IMR-90 (cell line): ENCODE measurements at regions not wholly inside any gene's neighbourhood (a gene's known extent, or its start where the extent isn't known, plus 50 kb on each side); places are given as distances from the start of the nearest gene placed in this dataset.

Experiments
- ATAC-seq: fragments of 200-7000 bp; cut with Tn5 transposase; 2 replicates; pipeline ENCODE4 v1.9.1; 2020; ENCODE audit warnings: low read depth, mild to moderate bottlenecking, moderate library complexity
- BruUV-seq: library from RNA; stranded (reverse); fragments of 400-500 nt; replicated peaks from 2 replicates; lab custom pipeline; 2021; lab: Mats Ljungman, UMichigan
- CTCF ChIA-PET: fragments of 300-600 bp; formaldehyde crosslinking; extraction: SDS; loops from one replicate; lab custom pipeline; 2021; ENCODE audit warnings: antibody characterized with exemption; lab: Yijun Ruan, JAX
- POLR2A ChIA-PET: fragments of 300-600 bp; sonication (Branson Sonifier 250); formaldehyde crosslinking; loops from one replicate; lab custom pipeline; 2022; ENCODE audit warnings: antibody characterized with exemption; ENCODE audit not compliant: unreplicated experiment; lab: Charles Lee
- DNase-seq: peaks from one replicate; pipeline ENCODE4 v3.0.0; 2013
- H2AFZ ChIP-seq: replicated peaks from 2 replicates; pipeline ENCODE3; 2013; ENCODE audit warnings: low read length, mild to moderate bottlenecking; ENCODE audit not compliant: poor library complexity
- H2AK5ac ChIP-seq: 2 replicates; pipeline ENCODE4 v1.6.1; 2013; ENCODE audit warnings: low read depth, low read length, inconsistent platforms
- H2AK9ac ChIP-seq: replicated peaks from 2 replicates; pipeline ENCODE3; 2013; ENCODE audit warnings: mild to moderate bottlenecking, low read depth, low read length, moderate library complexity; ENCODE audit not compliant: poor library complexity
- H2BK120ac ChIP-seq: 2 replicates; pipeline ENCODE4 v1.6.1; 2013; ENCODE audit warnings: low read depth, low read length, inconsistent platforms
- H2BK15ac ChIP-seq: 3 replicates; pipeline ENCODE4 v1.6.1; 2013; ENCODE audit warnings: low read depth, low read length, inconsistent platforms
- H2BK20ac ChIP-seq: 2 replicates; pipeline ENCODE4 v1.6.1; 2013; ENCODE audit warnings: low read depth, mild to moderate bottlenecking, inconsistent platforms, low read length, moderate library complexity
- H2BK5ac ChIP-seq: 2 replicates; pipeline ENCODE4 v1.6.1; 2013; ENCODE audit warnings: mild to moderate bottlenecking, low read depth, low read length, inconsistent platforms; ENCODE audit not compliant: poor library complexity, severe bottlenecking
- H3K14ac ChIP-seq: replicated peaks from 2 replicates; pipeline ENCODE4 v1.6.1; 2013; ENCODE audit warnings: low read depth, low read length, inconsistent platforms
- H3K18ac ChIP-seq: 2 replicates; pipeline ENCODE4 v1.6.1; 2013; ENCODE audit warnings: low read depth, low read length, control low read depth
- H3K23ac ChIP-seq: 2 replicates; pipeline ENCODE4 v1.6.1; 2013; ENCODE audit warnings: low read depth, low read length, inconsistent platforms
- H3K27ac ChIP-seq: 2 replicates; pipeline ENCODE4 v1.5.1; 2013; ENCODE audit warnings: mild to moderate bottlenecking, control low read depth, low read length; ENCODE audit not compliant: insufficient read depth
- H3K27me3 ChIP-seq: 2 replicates; pipeline ENCODE4 v1.6.1; 2013; ENCODE audit warnings: low read length; ENCODE audit not compliant: control insufficient read depth, insufficient read depth
- H3K36me3 ChIP-seq: 2 replicates; pipeline ENCODE4 v1.6.1; 2013; ENCODE audit warnings: low read length, mixed read lengths; ENCODE audit not compliant: control insufficient read depth, insufficient read depth
- H3K4ac ChIP-seq: 2 replicates; pipeline ENCODE4 v1.6.1; 2013; ENCODE audit warnings: low read depth, low read length, inconsistent platforms
- H3K4me1 ChIP-seq: 2 replicates; pipeline ENCODE4 v1.6.1; 2013; ENCODE audit warnings: low read length, mixed read lengths; ENCODE audit not compliant: control insufficient read depth, insufficient read depth
- H3K4me2 ChIP-seq: 2 replicates; pipeline ENCODE4 v1.6.1; 2013; ENCODE audit warnings: low read depth, mild to moderate bottlenecking, control low read depth, low read length, moderate library complexity
- H3K4me3 ChIP-seq: 2 replicates; pipeline ENCODE4 v1.5.1; 2013; ENCODE audit warnings: low read depth, mild to moderate bottlenecking, control low read depth, low read length, moderate library complexity; ENCODE audit not compliant: insufficient read depth
- H3K56ac ChIP-seq: 2 replicates; pipeline ENCODE4 v1.6.1; 2013; ENCODE audit warnings: low read length, inconsistent platforms; ENCODE audit not compliant: insufficient read depth; ENCODE audit errors: extremely low read depth
- H3K79me1 ChIP-seq, 2 experiments: 2 replicates each; pipeline ENCODE4 v1.6.1; 2013; ENCODE audit warnings: low read length in 2 of 2, inconsistent platforms in 1 of 2, low read depth in 1 of 2
- H3K9ac ChIP-seq: 2 replicates; pipeline ENCODE4 v1.6.1; 2013; ENCODE audit warnings: low read depth, low read length, control low read depth
- H3K9me1 ChIP-seq: 2 replicates; pipeline ENCODE4 v1.6.1; 2013; ENCODE audit warnings: low read length, inconsistent platforms; ENCODE audit not compliant: insufficient read depth
- H3K9me3 ChIP-seq: 2 replicates; pipeline ENCODE4 v1.6.1; 2013; ENCODE audit warnings: low read length; ENCODE audit not compliant: control insufficient read depth, insufficient read depth
- H4K20me1 ChIP-seq: 2 replicates; pipeline ENCODE4 v1.6.1; 2013; ENCODE audit warnings: low read length, inconsistent platforms; ENCODE audit not compliant: insufficient read depth
- H4K5ac ChIP-seq: 2 replicates; pipeline ENCODE4 v1.6.1; 2013; ENCODE audit warnings: mild to moderate bottlenecking, low read depth, low read length, control low read depth
- H4K8ac ChIP-seq, 2 experiments: 2 replicates each; pipeline ENCODE4 v1.6.1; 2013; ENCODE audit warnings: low read depth in 2 of 2, low read length in 2 of 2, control low read depth in 1 of 2, inconsistent platforms in 1 of 2
- H4K91ac ChIP-seq: 2 replicates; pipeline ENCODE4 v1.6.1; 2013; ENCODE audit warnings: low read depth, low read length, inconsistent platforms; ENCODE audit not compliant: insufficient read depth
- CEBPB ChIP-seq: IDR thresholded peaks from 2 replicates; pipeline ENCODE4 v1.6.1; 2012; ENCODE audit warnings: low read depth, low read length, improper control_type of control experiment
- CHD1 ChIP-seq: IDR thresholded peaks from 2 replicates; pipeline ENCODE4 v1.6.1; 2012; ENCODE audit warnings: low read depth, low read length, improper control_type of control experiment
- FOS ChIP-seq: fragments of 150-350 bp; IDR thresholded peaks from 2 replicates; pipeline ENCODE4 v1.6.1; 2016; ENCODE audit warnings: low read depth, low read length
- MAZ ChIP-seq: IDR thresholded peaks from 2 replicates; pipeline ENCODE4 v1.6.1; 2012; ENCODE audit warnings: low read depth, mild to moderate bottlenecking, low read length, improper control_type of control experiment, moderate library complexity, borderline replicate concordance
- MXI1 ChIP-seq: IDR thresholded peaks from 2 replicates; pipeline ENCODE4 v1.6.1; 2012; ENCODE audit warnings: low read depth, mild to moderate bottlenecking, low read length, moderate library complexity, borderline replicate concordance
- POLR2A ChIP-seq: IDR thresholded peaks from 2 replicates; pipeline ENCODE4 v1.6.1; 2012; ENCODE audit warnings: mild to moderate bottlenecking, low read depth, low read length
- RAD21 ChIP-seq: IDR thresholded peaks from 2 replicates; pipeline ENCODE4 v1.6.1; 2012; ENCODE audit warnings: low read length, improper control_type of control experiment
- USF2 ChIP-seq: fragments of 150-350 bp; IDR thresholded peaks from 2 replicates; pipeline ENCODE4 v1.6.1; 2017; ENCODE audit warnings: mild to moderate bottlenecking, antibody characterized with exemption, low read length, low read depth
- WGBS, 2 experiments: methylation state at CpG; one replicate each; pipeline versions ENCODE4 v1.1.5 to v1.1.7; 2013; ENCODE audit warnings: missing lambda C conversion rate in 2 of 2; ENCODE audit not compliant: insufficient read length in 1 of 2; ENCODE audit errors: extremely low coverage in 2 of 2; 5-methylcytosine and 5-hydroxymethylcytosine counted together
- dilution Hi-C: fragments of 300-500 bp; cut with HindIII; formaldehyde crosslinking; loops from one replicate; pipeline ENCODE4 v1.14.3; 2018; ENCODE audit warnings: low sequenced_read_pairs; ENCODE audit not compliant: unreplicated experiment
- in situ Hi-C: fragments of 300-500 bp; cut with MboI; formaldehyde crosslinking; loops from 3 replicates; pipeline ENCODE4 v1.14.3; 2019; ENCODE audit warnings: low sequenced_read_pairs, inconsistent platforms, mixed read lengths
- intact Hi-C: fragments of 100-400 bp; cut with micrococcal nuclease; formaldehyde crosslinking; loops from 2 replicates; pipeline ENCODE4 v1.10.0; 2022

GRCh38 chr2:128781166-128781565, 462.5 kb upstream of the HS6ST1 start:
- H3K36me3 ChIP-seq, result no peaks in the 10 kb centered on the region
- no peak overlapping the region for H3K14ac ChIP-seq
- H3K27ac ChIP-seq, result no peak overlapping the region
- H2BK120ac ChIP-seq, result no peak overlapping the region
- H3K79me1 ChIP-seq, result no peaks in the 10 kb centered on the region
- H2BK15ac ChIP-seq, result no peak overlapping the region
- H3K9me3 ChIP-seq, result no peaks in the 10 kb centered on the region
- no peak overlapping the region for H4K5ac ChIP-seq
- no peak for TF ChIP-seq RAD21
- TF ChIP-seq MAZ, result no peak
- TF ChIP-seq MXI1, result no peak
- no peak for TF ChIP-seq USF2
- no peak for TF ChIP-seq FOS
- no peak for TF ChIP-seq CEBPB
- TF ChIP-seq POLR2A, result no peak
- TF ChIP-seq CHD1, result no peak
- no peak overlapping the region for H2BK5ac ChIP-seq
- ChIA-PET CTCF (no interaction called here), POLR2A (no interaction called here)
- no CpG with 5 or more reads among the region's 3 CpGs for WGBS, 2 experiments
- dilution Hi-C loops (no loop called here), intact Hi-C loops (no loop called here), in situ Hi-C loops (no loop called here)
- H2AK5ac ChIP-seq, result no peak overlapping the region
- H2AFZ ChIP-seq, result no peak overlapping the region
- H3K9ac ChIP-seq, result no peak overlapping the region
- H4K8ac ChIP-seq, result no peak overlapping the region
- DNase-seq, result no peak
- H3K56ac ChIP-seq, result no peak overlapping the region
- no peak overlapping the region for H3K4ac ChIP-seq
- H2BK20ac ChIP-seq, result no peak overlapping the region
- no peak overlapping the region for H3K23ac ChIP-seq
- H3K9me1 ChIP-seq, result no peaks in the 10 kb centered on the region
- no peak overlapping the region for H4K91ac ChIP-seq
- H2AK9ac ChIP-seq, result no peak overlapping the region
- H3K27me3 ChIP-seq, result peaks cover 8% of the 10 kb centered on the region; the same call in 1 of the 2 replicates
- ATAC-seq, result no peak
- H3K4me2 ChIP-seq, result no peak overlapping the region
- H3K4me3 ChIP-seq, result no peak overlapping the region
- no peak overlapping the region for H3K18ac ChIP-seq
- no TSS peak for BruUV-seq
- no peaks in the 10 kb centered on the region for H3K4me1 ChIP-seq
- H4K20me1 ChIP-seq, result no peaks in the 10 kb centered on the region
